ENCODE measurements at regions not wholly inside any gene's neighbourhood (a gene's known extent, or its start where the extent isn't known, plus 50 kb on each side); places are given as distances from the start of the nearest gene placed in this dataset.

GRCh38 chr11:127624306-127624856, 623.8 kb upstream of the KIRREL3 start:
- H3K4me3 ChIP-seq, result no peak overlapping the region
- TF ChIP-seq CTCF (IDR thresholded peaks at IDR 0.05; ENCODE audit: control extremely low read depth, extremely low read depth), result no peak
- H3K27ac ChIP-seq (ENCODE audit: low read depth in 1 of 2, low read length in 1 of 2), result no peak overlapping the region
- H3K27me3 ChIP-seq (ENCODE audit: control insufficient read depth in 3 of 3, insufficient read depth in 3 of 3, low read length in 2 of 3), result no peaks in the 10 kb centered on the region
- 51 to 74% methylated on average over 10 of the region's 10 CpGs for WGBS, 2 donors
- DNase-seq, result peak; percentile 46 to 82 (median 68)
- peaks cover 0 to 16% (median 3%) of the 10 kb centered on the region in 5 donors for H3K4me1 ChIP-seq (ENCODE audit: control insufficient read depth in 5 of 5, insufficient read depth in 5 of 5, low read length in 5 of 5)
- H3K36me3 ChIP-seq (ENCODE audit: control insufficient read depth in 4 of 4, insufficient read depth in 4 of 4, low read length in 4 of 4), result no peaks in the 10 kb centered on the region
- no peak for ATAC-seq (ENCODE audit: insufficient read depth, low FRiP score)
- H3K9me3 ChIP-seq (ENCODE audit: control insufficient read depth in 4 of 4, insufficient read depth in 3 of 4, low read length in 3 of 4), result no peaks in the 10 kb centered on the region
- H3K9ac ChIP-seq (ENCODE audit: insufficient read depth in 1 of 2, low read length in 2 of 2), result no peak overlapping the region

GRCh38 chr11:127622686-127623085, 622.1 kb upstream of the KIRREL3 start:
- ATAC-seq (ENCODE audit: insufficient read depth, low FRiP score), result no peak
- TF ChIP-seq CTCF (IDR thresholded peaks at IDR 0.05; ENCODE audit: control extremely low read depth, extremely low read depth), result no peak
- no peaks in the 10 kb centered on the region for H3K9me3 ChIP-seq (ENCODE audit: control insufficient read depth in 4 of 4, insufficient read depth in 3 of 4, low read length in 3 of 4)

GRCh38 chr11:127620671-127621070, 620.1 kb upstream of the KIRREL3 start:
- peaks cover 0 to 7% (median 0%) of the 10 kb centered on the region in 5 donors for H3K4me1 ChIP-seq (ENCODE audit: control insufficient read depth in 5 of 5, insufficient read depth in 5 of 5, low read length in 5 of 5)
- WGBS, 2 donors, result 84 to 87% methylated on average over 4 of the region's 4 CpGs
- H3K9me3 ChIP-seq (ENCODE audit: control insufficient read depth in 4 of 4, insufficient read depth in 3 of 4, low read length in 3 of 4), result no peaks in the 10 kb centered on the region
- H3K27ac ChIP-seq (ENCODE audit: low read depth in 1 of 2, low read length in 1 of 2), result no peak overlapping the region
- H3K4me3 ChIP-seq, result no peak overlapping the region
- H3K27me3 ChIP-seq (ENCODE audit: control insufficient read depth in 3 of 3, insufficient read depth in 3 of 3, low read length in 2 of 3), result no peaks in the 10 kb centered on the region
- no peaks in the 10 kb centered on the region for H3K36me3 ChIP-seq (ENCODE audit: control insufficient read depth in 4 of 4, insufficient read depth in 4 of 4, low read length in 4 of 4)
- TF ChIP-seq CTCF (IDR thresholded peaks at IDR 0.05; ENCODE audit: control extremely low read depth, extremely low read depth), result no peak
- no peak overlapping the region for H3K9ac ChIP-seq (ENCODE audit: insufficient read depth in 1 of 2, low read length in 2 of 2)
- DNase-seq (no peak), ATAC-seq (ENCODE audit: insufficient read depth, low FRiP score) (no peak)

More at GRCh38 chr11:127622686-127623085, 622.1 kb upstream of the KIRREL3 start:
- Histone ChIP-seq H3K9ac (ENCODE audit: insufficient read depth in 1 of 2, low read length in 2 of 2) (no peak overlapping the region), H3K27ac (ENCODE audit: low read depth in 1 of 2, low read length in 1 of 2) (no peak overlapping the region), H3K36me3 (ENCODE audit: control insufficient read depth in 4 of 4, insufficient read depth in 4 of 4, low read length in 4 of 4) (no peaks in the 10 kb centered on the region), H3K4me3 (no peak overlapping the region), H3K27me3 (ENCODE audit: control insufficient read depth in 3 of 3, insufficient read depth in 3 of 3, low read length in 2 of 3) (no peaks in the 10 kb centered on the region), H3K4me1 (ENCODE audit: control insufficient read depth in 5 of 5, insufficient read depth in 5 of 5, low read length in 5 of 5) (peaks cover 0 to 9% (median 0%) of the 10 kb centered on the region in 5 donors)
- DNase-seq, result no peak

GRCh38 chr11:127619946-127620345, 619.4 kb upstream of the KIRREL3 start:
- ATAC-seq (ENCODE audit: insufficient read depth, low FRiP score) (no peak), DNase-seq (no peak)
- H3K36me3 ChIP-seq (ENCODE audit: control insufficient read depth in 4 of 4, insufficient read depth in 4 of 4, low read length in 4 of 4), result no peaks in the 10 kb centered on the region
- no peak overlapping the region for H3K4me3 ChIP-seq
- no peak overlapping the region for H3K27ac ChIP-seq (ENCODE audit: low read depth in 1 of 2, low read length in 1 of 2)
- H3K27me3 ChIP-seq (ENCODE audit: control insufficient read depth in 3 of 3, insufficient read depth in 3 of 3, low read length in 2 of 3), result no peaks in the 10 kb centered on the region
- H3K9me3 ChIP-seq (ENCODE audit: control insufficient read depth in 4 of 4, insufficient read depth in 3 of 4, low read length in 3 of 4), result no peaks in the 10 kb centered on the region
- peaks cover 0 to 4% (median 0%) of the 10 kb centered on the region in 5 donors for H3K4me1 ChIP-seq (ENCODE audit: control insufficient read depth in 5 of 5, insufficient read depth in 5 of 5, low read length in 5 of 5)
- TF ChIP-seq CTCF (IDR thresholded peaks at IDR 0.05; ENCODE audit: control extremely low read depth, extremely low read depth), result no peak
- 91 to 93% methylated on average over 5 of the region's 5 CpGs for WGBS, 2 donors
- H3K9ac ChIP-seq (ENCODE audit: insufficient read depth in 1 of 2, low read length in 2 of 2), result no peak overlapping the region
